T-helper 9 cell (primary cell): ENCODE measurements at regions not wholly inside any gene's neighbourhood (a gene's known extent, or its start where the extent isn't known, plus 50 kb on each side); places are given as distances from the start of the nearest gene placed in this dataset.

Experiments
- DNase-seq: peaks from one replicate; pipeline ENCODE4 v3.0.0-alpha.2; 2020

DNA sequence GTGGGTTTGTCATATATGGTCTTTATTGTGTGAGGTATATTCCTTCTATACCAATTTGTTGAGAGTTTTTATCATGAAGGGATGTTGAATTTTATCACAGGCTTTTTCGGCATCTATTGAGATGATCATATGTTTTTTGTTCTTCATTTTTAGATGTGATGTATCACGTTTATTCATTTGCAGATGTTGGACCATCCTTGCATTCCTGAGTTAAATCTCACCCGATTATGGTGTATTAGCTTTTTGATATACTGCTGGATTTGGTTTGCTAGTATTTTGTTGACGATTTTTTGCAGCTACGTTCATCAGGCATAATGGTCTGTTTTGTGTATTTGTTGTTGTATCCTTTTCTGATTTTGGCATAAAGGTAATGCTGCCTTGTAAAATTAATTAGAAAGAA, 311.0 kb downstream of the PTEN start:
- DNase-seq: no peak

DNA sequence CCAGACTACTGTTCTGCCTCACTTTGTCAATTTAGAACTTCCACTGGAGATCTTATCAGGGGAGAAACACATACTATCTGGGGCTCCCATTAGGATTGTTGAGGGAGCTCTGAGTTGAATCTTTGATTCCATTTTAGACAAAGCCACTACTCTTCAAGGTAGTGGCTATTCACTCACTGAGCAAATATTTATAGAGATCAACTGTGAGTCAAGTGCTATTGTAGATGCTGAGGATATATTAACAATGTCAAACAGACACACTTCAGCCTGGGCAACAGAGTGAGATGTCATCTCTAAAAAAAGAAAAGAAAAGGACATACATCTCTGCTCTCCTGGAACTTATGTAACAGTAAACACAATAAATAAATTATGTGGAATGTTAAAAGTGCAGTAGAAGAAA, 315.3 kb downstream of the PTEN start:
- no peak for DNase-seq

DNA sequence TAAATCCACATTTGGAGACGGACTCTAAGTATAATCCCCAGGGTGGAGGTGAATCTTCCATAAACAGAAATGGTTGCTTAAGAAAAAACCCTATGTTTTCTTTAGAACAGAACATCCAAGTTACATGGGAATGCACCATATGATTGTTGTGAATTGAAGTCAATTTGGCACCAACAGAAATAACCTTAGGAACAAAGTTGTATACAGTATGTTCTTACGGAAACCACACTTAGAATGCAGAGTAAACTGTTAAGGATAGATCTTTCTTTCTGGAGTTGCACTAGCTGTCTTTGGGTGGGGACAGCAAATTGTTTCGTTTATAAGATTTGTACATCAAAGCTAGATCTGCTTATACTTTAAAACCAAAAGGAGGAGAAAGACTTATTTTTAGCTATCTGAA, 316.4 kb downstream of the PTEN start:
- no peak for DNase-seq

DNA sequence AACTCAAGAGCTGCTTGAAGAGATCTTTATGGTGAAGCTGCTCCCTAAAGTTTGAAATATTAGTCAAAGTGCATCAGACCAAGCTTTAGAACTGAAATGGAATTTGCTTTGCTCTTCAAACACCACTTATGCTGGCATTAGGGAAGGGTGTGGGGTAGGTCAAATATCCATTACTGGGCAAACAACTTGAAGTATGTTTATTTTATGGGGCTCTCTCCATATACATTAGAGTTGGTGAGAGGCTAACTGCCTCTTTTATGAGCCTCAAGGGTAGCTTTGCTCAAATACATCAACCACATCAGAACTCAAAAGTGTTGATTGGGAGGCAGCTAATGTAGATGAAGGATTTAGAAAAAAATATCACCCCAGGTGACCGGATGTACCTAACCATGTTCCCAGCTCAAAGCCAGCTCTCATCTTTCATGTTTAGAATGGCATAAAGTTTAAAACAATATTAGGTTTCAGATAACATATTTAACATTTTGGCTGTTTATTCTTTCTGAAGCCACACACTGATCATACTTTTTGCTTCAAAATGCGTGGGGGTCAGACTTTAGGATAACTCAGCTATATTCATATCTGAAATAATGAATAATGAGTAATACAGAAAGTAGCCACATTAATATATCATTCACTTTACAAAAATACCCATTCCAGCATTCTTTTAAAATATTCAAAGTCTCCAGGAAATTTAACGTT, 318.6 kb downstream of the PTEN start:
- no peak for DNase-seq

DNA sequence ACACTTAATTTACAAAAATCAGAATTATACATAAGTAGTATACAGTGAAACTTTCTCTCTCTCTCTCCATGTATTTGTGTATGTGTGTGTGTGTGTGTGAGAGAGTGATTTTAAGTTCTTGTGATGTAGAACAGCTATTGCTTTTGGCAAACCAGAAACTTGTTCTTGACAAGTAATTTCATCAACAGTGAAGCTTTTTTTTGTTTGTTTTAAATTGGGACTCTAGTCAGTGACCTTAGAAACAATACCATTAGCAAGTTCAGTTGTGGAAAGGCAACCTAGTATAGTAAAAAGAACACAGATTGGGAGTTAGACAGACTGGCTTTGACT, 319.1 kb downstream of the PTEN start:
- no peak for DNase-seq

DNA sequence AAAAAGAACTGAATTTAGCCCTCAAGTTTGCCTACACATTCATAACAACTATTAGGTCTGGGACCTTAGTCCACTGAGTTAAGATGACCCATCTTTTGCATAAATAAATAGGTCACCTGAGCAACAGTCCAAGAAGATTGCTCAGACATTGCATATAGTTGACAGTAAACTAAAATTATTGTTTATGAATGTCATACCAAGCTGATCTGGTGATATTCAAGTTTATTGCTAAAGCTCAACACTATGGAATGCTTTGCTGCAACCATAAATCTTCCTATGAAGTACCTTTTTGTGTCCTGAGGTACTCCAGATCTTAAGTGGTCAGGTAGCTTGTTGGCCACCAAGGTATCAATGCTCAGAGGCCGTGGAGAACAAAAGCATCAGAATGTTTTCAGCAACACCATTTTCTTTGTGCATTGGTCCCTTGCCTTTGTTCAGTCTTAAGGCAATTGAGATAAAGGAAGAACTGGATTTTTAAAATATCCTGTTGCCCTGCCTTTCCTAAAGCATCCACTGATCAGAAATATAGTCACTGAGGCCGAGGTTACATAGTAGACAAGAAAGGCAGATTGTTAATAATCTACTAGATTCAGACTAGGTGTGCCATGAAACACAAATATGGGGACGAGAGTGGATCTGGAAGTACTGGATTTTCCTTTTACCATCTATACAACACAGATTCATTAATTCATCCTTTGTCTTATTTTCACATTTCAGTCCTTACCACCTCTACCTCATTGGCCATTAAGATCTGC, 321.3 kb downstream of the PTEN start:
- no peak for DNase-seq

DNA sequence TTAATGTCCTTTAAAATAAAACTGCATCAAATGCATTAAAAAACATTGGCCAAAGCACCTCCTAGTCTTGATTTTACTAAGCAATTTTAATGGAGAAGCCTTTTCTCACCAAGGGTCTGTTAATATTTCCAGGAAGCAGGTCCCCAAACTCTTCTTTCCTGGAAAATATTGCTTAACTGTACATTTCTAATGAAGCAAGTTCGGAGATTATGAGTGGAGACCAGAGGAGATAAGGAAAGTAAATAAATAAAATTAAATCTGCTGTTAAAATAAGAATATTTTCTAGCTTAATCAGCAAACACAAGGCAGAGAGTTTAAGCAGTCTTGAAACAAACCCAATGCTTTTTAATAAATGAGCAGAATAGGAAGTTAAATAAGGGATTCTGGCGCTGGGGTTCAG, 322.4 kb downstream of the PTEN start:
- no peak for DNase-seq

DNA sequence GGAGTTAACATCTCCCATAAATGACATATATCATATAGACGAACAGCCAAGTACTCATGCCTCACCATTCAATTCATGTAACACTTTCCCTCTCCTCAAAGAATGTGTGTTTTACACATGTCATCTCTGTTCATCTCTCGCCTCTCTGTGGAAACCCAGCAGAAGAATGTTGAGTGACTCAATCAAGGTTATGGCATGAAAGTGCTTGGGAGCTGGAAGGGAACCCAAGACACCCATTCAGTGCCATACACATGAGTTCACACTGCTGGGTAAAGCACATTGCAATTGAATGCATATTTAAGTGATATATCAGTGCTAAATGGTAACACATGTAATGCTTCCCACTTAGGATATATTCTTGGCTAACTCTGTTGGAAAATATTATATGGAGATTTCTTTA, 322.9 kb downstream of the PTEN start:
- no peak for DNase-seq

DNA sequence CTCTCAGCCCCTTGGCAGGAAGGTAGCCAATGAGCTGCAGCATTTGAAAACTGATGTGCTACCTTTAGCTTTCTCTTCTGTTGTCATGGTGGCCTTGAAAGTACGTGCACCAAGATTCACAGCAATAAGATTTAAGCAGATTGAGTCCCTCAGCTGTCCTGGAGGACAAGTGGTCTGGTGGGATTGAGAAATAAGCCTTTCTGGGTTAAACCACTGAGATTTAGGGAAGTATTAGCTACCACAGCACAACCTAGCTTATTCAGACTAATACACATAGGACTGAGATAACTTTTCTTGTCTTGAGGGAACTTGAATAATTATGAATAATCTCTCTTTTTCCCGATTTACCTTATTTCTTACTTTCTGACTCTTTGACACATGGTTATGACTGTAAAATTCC, 324.0 kb downstream of the PTEN start:
- no peak for DNase-seq

DNA sequence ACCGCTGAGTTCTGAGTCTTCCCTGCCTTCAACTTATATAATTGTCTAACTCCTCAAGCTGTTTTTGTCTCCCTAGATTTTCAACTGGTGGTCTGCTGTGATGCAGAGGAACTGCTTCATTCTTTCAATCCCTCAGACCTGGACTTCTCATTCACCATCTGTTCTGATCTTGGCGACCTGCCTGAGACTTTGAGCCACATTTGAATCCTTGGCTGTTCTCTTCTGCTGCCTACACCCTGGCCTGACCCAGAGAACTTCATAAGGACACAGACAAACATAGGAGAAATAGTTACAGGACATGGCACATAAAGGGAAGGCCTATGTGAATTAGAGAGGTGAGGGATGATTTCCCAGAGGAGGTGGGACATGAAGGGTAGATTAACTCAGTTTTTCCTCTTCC, 326.7 kb downstream of the PTEN start:
- no peak for DNase-seq

DNA sequence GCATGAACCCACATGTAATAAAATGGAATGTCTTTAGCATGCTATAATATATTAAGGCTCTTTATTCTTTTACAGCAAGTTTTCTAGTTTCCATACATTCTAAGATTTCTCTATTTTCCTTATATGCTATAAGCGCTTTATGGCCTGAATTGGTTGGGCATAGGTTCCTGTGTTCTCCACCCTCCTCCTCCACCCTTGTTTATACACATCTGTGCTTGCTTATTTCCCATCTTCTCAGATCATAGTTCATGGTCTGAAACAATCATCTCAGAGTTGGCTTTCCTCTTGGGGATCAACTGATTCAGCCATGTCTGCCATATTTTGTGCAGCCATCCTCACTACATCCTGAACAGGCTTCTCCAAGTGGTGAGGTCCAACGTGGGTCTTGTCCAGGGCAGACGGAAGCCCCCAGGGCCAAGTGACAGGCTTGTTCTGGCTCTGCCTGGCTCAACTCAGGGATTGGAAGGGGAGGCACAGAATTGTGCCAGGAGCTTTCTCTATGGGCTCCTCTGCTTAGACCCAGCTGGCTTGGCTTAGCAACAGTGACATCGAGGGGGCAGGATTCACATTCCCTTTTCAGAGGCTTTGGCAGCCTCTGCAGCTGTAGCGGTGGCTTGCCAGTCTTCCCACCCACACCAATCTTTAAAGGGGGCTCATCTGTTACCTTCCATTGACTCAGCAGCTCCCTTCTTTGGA, 327.3 kb downstream of the PTEN start:
- no peak for DNase-seq

DNA sequence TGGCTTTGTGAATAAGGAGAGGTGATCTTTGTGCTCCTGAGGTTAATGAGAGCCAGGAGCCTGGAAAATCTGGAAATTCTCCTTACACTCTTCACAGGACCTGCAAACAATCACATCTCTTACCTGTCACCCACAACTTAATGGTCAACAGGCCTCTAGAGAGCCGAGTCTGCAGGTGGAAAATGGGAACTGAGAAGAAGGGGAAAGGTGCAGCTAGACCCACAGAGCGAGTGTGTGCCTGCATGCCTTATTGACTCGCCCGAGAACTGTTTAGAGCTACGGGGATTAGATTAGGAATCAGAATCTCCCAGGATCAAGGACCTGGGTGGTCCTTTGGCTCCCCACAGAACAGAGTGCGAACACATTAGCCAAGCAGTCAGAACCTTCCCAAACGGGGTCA, 329.6 kb downstream of the PTEN start:
- DNase-seq: no peak

DNA sequence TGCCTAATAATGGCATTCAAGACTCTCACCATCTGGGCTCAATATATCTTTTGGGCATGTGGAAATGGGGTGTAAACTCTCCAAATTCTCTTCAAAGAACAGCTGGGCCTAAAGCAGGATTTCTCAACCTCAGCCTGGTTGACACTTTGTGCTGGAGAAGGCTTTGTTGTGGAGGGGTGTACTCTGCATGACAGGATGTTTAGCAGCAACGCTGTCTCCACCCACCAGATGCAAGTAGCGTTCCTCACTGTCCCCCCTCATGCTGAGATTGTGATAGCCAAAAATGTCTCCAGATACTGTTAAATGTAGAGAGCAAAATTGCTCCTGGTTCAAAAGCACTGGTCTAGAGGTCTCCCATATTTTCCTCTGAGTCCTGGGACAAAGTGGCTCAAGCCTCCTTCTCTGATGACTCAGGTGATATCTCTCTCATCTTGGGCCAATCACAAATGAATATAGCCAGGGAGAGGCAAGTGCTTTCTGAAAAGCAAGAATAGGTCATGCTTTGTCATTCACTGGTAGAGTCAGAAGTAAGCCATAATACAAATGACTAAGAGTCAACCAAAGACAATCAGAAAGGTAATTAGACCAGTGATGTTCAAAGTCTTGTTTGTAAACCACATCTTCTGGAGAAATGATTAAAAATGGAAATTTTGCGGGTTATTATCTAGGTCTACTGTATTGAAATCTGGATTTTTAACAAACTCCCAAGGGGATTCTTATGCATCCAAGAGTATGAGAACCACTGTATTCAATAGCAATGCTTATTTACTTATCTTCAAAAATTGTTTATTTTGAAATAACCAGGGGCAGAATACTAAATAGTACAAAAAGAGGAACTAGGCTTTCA, 330.8 kb downstream of the PTEN start:
- peak; percentile 25 for DNase-seq

DNA sequence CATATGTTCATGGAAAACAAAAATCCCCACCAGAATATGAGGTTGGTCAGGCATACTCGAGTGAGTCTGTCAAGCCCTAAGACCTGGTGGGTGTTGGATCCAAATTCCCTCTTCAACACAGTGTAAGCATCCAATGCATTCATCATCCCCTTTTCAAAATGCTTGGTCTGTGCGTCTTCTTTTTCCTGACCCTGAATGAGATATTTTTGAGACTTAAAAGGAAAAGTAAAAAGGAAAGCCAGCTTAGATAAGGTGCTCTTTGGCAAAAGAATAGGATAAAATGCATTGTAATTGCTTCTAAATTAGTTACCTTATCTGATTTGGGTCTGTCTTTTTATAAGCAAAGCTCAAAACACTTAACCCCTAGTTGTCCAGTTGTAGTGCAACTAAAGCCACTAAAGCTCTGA, 331.5 kb downstream of the PTEN start:
- DNase-seq: no peak

DNA sequence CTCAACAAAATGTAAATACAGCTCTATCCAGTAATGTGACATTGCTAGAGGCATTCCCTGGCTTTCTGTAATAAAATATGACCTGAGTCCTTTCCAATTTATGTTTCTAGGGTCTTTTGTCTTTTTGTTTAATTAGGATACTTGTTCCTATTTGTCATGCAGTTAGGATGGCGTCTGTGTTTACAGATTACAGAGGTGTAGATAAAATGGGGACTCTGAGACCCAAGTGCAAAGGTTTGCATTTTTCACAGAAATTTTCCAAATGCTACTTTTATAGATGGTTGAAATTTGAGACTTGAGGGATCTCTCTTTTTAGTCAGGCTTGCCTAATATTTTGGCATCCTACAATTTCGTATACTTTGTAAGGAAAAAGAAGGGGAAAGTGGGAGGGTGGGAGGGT, 332.4 kb downstream of the PTEN start:
- no peak for DNase-seq

DNA sequence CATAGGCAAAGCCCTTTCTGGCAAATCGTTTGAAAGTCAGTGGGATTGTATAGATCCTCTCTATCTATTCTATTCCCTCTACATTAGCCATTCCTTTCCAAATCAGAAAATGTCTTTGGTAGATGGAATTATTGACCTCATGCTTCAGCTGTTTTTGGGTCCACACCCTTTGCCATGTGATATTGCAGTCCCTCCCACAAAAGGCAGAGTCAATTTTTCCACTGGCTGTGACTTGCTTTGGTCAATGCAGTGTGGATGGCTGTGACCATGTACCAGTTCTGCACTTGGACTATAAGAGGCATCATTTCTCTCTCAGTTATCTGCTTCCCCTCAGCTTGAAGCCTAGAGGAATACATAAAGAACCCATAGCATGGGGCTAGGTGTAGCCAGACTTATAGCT, 332.9 kb downstream of the PTEN start:
- no peak for DNase-seq

DNA sequence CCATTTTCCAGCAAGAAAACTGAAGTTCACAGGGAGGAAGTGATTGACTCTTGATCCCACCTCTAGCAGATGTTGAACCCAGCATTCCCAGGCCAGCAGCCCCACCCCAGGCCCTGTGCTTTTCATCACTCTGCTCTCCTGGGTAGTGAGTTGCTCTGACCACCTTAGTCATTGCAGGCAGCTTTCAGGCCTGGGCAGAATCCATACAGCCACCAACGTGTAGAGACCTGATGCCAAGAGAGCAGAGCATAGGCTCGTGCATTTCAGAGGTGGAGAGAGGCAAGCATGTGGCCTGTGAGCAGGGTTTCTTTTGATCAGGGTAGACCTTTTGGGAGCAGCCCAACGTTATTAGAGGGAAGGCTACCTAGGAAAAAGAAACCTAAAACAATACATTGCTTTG, 334.6 kb downstream of the PTEN start:
- no peak for DNase-seq

DNA sequence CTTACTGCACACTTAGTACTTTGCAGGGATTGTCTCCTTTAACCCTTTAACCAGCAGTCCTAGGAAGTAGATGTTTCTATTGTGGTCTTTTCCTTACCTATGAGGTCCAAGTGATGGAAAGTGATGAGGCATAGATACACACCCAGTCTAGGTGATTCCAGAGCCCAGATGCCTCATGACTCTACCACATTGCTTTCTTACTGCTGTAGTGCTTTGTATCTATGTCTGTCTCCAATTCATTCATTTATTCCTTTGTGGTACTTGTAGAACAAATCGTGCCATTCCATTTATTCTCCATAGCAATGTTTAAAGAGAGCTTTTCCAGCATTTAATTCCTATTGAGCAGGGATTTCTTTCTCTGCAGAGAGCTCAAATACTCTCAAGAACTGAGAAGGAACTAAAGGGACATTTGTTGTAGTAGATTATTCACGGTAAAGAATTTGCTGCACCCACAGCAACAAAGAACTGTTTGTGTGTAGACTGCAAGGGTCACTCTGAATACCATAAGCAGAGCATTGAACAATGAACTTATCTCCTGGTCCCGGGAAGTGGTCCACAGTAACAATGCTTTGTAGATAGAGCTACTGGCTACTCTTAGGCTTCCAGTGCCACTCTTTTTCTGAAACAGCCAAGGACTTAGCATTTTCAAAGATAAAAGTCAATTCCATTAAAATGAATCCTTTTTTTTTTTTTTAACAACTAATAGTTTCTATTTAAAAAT, 337.0 kb downstream of the PTEN start:
- DNase-seq: no peak

DNA sequence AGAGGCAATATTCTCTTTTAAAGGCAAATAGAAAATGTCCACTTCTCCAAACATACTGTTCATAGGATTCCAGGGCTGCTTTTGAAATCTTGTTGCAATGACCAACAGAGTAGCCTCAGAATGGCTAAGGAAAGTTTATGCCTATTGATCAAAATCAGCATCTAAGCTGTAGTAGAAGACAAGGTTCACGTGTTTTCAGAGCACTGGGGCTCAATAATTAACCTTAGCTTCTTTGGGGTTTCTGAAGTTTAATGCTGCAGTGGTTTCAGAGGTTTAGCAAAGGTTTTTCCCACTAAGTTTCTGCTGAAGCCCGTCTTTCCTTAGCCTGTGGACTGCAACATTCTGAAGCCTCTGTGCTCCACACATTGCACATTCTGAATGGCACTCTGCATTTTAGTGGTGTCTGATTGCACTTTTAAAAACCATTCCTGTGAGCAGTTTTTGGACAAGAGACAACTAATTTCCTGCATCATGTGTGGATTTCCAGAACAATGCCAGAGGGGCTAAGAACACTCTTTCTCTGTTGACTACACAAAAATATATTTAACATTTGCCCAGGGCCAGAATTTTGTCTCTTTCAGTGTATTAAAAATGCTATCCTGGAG, 342.5 kb downstream of the PTEN start:
- no peak for DNase-seq

DNA sequence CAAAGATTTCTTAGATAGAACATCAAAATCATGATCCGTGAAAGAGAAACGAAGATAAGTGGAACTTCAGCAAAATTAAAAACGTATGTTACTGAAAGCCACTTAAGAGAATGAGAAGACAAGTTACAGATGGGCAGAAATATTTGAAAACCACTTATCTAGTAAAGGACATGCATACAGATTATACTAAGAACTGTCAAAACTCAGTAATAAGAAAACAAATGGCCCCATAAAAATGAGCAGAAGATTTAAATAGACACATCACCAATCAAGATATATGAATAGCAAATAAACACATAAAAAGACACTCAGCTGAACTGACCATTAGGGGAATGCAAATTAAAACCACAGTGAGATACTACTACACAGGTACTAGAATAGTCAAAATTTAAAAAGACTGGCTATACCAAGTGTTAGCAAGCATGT, 343.7 kb downstream of the PTEN start:
- DNase-seq: no peak

DNA sequence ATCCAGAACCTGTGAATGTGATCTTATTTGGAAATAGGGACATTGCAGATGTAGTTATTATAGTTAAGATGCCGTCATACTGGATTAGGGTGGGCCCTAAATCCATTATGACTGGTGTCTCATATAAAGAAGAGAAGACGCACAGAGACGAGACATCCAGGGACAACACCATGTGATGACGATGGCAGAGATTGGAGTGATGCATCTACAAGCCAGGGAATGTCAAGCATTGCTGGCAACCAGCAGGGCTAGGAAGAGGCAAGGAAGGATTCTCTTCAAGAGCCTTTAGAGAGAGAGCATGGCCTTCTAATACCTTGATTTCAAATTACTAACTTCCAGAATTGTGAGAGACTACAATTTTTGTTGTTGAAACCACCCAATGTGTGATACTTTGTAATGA, 345.8 kb downstream of the PTEN start:
- DNase-seq: no peak
